ENCODE measurements at regions not wholly inside any gene's neighbourhood (a gene's known extent, or its start where the extent isn't known, plus 50 kb on each side); places are given as distances from the start of the nearest gene placed in this dataset.

- TF ChIP-seq CTCF (IDR thresholded peaks at IDR 0.05; ENCODE audit: low read depth, low read length) (no peak), EZH2phosphoT487 (IDR thresholded peaks at IDR 0.05; ENCODE audit: low read depth) (no peak)
These were observed 138.2 kb downstream of the C16orf95 start for GRCh38 chr16:87178977-87179376.
